Keratinocyte (primary cell): ENCODE measurements at regions not wholly inside any gene's neighbourhood (a gene's known extent, or its start where the extent isn't known, plus 50 kb on each side); places are given as distances from the start of the nearest gene placed in this dataset.

Source experiments
- DNase-seq: peaks from one replicate; pipeline ENCODE4 v3.0.0-alpha.2; 2011; ENCODE audit warnings: low read depth, missing footprints, low spot score
- FAIRE-seq: peaks from 2 replicates; lab custom pipeline; 2011; peaks lifted over from hg19 to GRCh38; lab: Jason Lieb, UNC
- H2AFZ ChIP-seq: 2 replicates; pipeline ENCODE4 v1.6.0; 2012; ENCODE audit warnings: low read length, control low read depth, inconsistent platforms; ENCODE audit not compliant: control insufficient read depth
- H3K27ac ChIP-seq: 2 replicates; pipeline ENCODE4 v1.5.1; 2011; ENCODE audit warnings: low read length; ENCODE audit not compliant: control insufficient read depth, insufficient read depth
- H3K27me3 ChIP-seq: 3 replicates; pipeline ENCODE4 v1.6.0; 2011; ENCODE audit warnings: low read length; ENCODE audit not compliant: control insufficient read depth, insufficient read depth; ENCODE audit errors: extremely low read depth
- H3K36me3 ChIP-seq, 2 experiments: 2 replicates in 1 of 2; 3 replicates in 1 of 2; pipeline ENCODE4 v1.5.1; 2011; ENCODE audit warnings: low read length in 2 of 2, mild to moderate bottlenecking in 1 of 2; ENCODE audit not compliant: control insufficient read depth in 2 of 2, insufficient read depth in 2 of 2; ENCODE audit errors: extremely low read depth in 1 of 2
- H3K4me1 ChIP-seq: 3 replicates; pipeline ENCODE4 v1.5.1; 2011; ENCODE audit warnings: low read length; ENCODE audit not compliant: control insufficient read depth, insufficient read depth; ENCODE audit errors: extremely low read depth
- H3K4me2 ChIP-seq: 3 replicates; pipeline ENCODE4 v1.6.0; 2011; ENCODE audit warnings: low read depth, low read length; ENCODE audit not compliant: control insufficient read depth, insufficient read depth; ENCODE audit errors: extremely low read depth
- H3K4me3 ChIP-seq, 3 experiments: fragments of 200-600 bp in 1 of 3; sonication (generic) in 1 of 3; 2 replicates in 2 of 3; 3 replicates in 1 of 3; pipeline ENCODE4 v1.5.1; 2011 to 2016; ENCODE audit warnings: low read length in 3 of 3, mild to moderate bottlenecking in 3 of 3, control low read depth in 2 of 3, inconsistent platforms in 1 of 3, low read depth in 1 of 3, mixed read lengths in 1 of 3, mixed run types in 1 of 3, moderate library complexity in 1 of 3; ENCODE audit not compliant: control insufficient read depth in 2 of 3, insufficient read depth in 2 of 3; ENCODE audit errors: extremely low read depth in 1 of 3
- H3K79me2 ChIP-seq: 2 replicates; pipeline ENCODE4 v1.6.0; 2012; ENCODE audit warnings: low read length; ENCODE audit not compliant: control insufficient read depth, insufficient read depth
- H3K9ac ChIP-seq: 3 replicates; pipeline ENCODE4 v1.6.0; 2011; ENCODE audit warnings: low read length; ENCODE audit not compliant: control insufficient read depth, insufficient read depth; ENCODE audit errors: extremely low read depth
- H3K9me1 ChIP-seq: 3 replicates; pipeline ENCODE4 v1.6.0; 2011; ENCODE audit warnings: low read length; ENCODE audit not compliant: control insufficient read depth, insufficient read depth; ENCODE audit errors: extremely low read depth
- H3K9me3 ChIP-seq: 2 replicates; pipeline ENCODE4 v1.5.1; 2012; ENCODE audit warnings: low read depth, low read length; ENCODE audit not compliant: control insufficient read depth
- H4K20me1 ChIP-seq: 3 replicates; pipeline ENCODE4 v1.6.0; 2011; ENCODE audit warnings: low read length; ENCODE audit not compliant: control insufficient read depth, insufficient read depth; ENCODE audit errors: extremely low read depth
- EZH2 ChIP-seq: IDR thresholded peaks from one replicate; pipeline ENCODE4 v1.6.1; 2012; ENCODE audit warnings: inconsistent platforms, mild to moderate bottlenecking, low read length, moderate library complexity
- dilution Hi-C: fragments of 300-500 bp; cut with MboI; formaldehyde crosslinking; loops from one replicate; pipeline ENCODE4 v1.7.0; 2020; ENCODE audit warnings: low sequenced_read_pairs; ENCODE audit not compliant: extremely low pct_ligation_motif_present
- TF ChIP-seq, protein P1 (sequence below), 3 experiments: IDR thresholded peaks in 1 of 3; conservative IDR thresholded peaks in 1 of 3; optimal IDR thresholded peaks in 1 of 3; 2 replicates in 2 of 3; 3 replicates in 1 of 3; pipeline versions ENCODE3 to v1.5.1; 2011; ENCODE audit warnings: low read length in 3 of 3, mild to moderate bottlenecking in 3 of 3, moderate library complexity in 2 of 3, control low read depth in 1 of 3, inconsistent platforms in 1 of 3; ENCODE audit not compliant: insufficient read depth in 2 of 3; ENCODE audit errors: extremely low read depth in 1 of 3

- peak overlapping the region; percentile 46 for H3K4me2 ChIP-seq
- dilution Hi-C loops = no loop called here
- FAIRE-seq = peak; percentile 81
These were observed 129.0 kb upstream of the SPRY2 start for GRCh38 chr13:80469853-80470381.

DNA sequence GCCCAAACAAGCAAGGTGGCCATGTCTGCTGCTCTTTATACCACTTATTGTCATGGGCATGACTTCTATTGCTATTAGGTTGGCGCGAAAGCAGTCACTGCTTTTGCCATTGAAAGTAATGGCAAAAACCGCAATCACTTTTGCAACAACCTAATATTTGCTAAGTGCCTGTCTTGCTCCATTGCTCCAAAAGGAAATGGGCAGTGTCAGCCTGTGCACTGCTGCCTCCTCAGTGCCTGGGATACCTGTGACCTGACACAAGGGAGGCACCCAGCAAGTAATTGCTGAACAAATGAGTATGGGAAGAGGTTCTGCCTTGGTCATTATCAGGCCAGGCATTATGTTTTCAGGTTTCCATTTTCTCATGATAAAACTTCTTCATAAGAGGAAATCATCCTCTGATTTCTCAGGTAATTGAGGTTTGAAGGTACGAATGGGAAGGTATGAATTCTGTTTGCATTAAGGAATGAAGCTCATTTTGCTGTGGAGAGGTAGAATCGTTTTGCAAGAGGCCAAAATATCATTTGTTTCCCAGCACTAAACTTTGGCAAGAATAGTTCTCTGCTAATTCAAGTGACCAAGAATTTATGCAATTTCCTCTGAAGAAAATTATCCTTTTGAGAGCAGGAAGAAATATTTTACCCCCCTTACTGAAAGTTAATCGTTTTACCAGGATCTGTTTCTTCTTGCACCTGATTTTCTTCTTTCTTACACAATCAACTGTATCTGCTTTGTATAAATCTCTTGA lies 128.4 kb upstream of the SPRY2 start:
- Histone ChIP-seq H3K4me3 (no peak overlapping the region), H4K20me1 (no peaks in the 10 kb centered on the region), H3K9me1 (no peaks in the 10 kb centered on the region), H3K4me2 (peak overlapping the region; percentile 46), H3K9ac (no peak overlapping the region), H3K27ac (peak overlapping the region; percentile 27), H3K79me2 (no peaks in the 10 kb centered on the region), H2AFZ (no peak overlapping the region), H3K9me3 (no peaks in the 10 kb centered on the region), H3K4me1 (peaks cover 20% of the 10 kb centered on the region), H3K27me3 (no peaks in the 10 kb centered on the region), H3K36me3 (no peaks in the 10 kb centered on the region)
- FAIRE-seq (no peak), DNase-seq (no peak)
- TF ChIP-seq, protein P1, sequence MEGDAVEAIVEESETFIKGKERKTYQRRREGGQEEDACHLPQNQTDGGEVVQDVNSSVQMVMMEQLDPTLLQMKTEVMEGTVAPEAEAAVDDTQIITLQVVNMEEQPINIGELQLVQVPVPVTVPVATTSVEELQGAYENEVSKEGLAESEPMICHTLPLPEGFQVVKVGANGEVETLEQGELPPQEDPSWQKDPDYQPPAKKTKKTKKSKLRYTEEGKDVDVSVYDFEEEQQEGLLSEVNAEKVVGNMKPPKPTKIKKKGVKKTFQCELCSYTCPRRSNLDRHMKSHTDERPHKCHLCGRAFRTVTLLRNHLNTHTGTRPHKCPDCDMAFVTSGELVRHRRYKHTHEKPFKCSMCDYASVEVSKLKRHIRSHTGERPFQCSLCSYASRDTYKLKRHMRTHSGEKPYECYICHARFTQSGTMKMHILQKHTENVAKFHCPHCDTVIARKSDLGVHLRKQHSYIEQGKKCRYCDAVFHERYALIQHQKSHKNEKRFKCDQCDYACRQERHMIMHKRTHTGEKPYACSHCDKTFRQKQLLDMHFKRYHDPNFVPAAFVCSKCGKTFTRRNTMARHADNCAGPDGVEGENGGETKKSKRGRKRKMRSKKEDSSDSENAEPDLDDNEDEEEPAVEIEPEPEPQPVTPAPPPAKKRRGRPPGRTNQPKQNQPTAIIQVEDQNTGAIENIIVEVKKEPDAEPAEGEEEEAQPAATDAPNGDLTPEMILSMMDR (optimal IDR thresholded peaks at IDR 0.05 in 1 of 3, IDR thresholded peaks at IDR 0.05 in 1 of 3, conservative IDR thresholded peaks at IDR 0.05 in 1 of 3; ENCODE audit: extremely low read depth in 1 of 3, insufficient read depth in 2 of 3, low read length in 3 of 3) = no peak
- TF ChIP-seq EZH2 = no peak
- dilution Hi-C loops = no loop called here

More at GRCh38 chr13:80469853-80470381, 129.0 kb upstream of the SPRY2 start:
- Histone ChIP-seq H2AFZ (no peak overlapping the region), H3K27ac (peak overlapping the region; percentile 55), H3K27me3 (no peaks in the 10 kb centered on the region), H3K9ac (no peak overlapping the region), H3K4me1 (peaks cover 20% of the 10 kb centered on the region), H3K79me2 (no peaks in the 10 kb centered on the region), H3K36me3 (no peaks in the 10 kb centered on the region), H4K20me1 (no peaks in the 10 kb centered on the region), H3K9me3 (no peaks in the 10 kb centered on the region), H3K9me1 (no peaks in the 10 kb centered on the region), H3K4me3 (no peak overlapping the region)
- DNase-seq = peak; percentile 5
- TF ChIP-seq, protein P1 (optimal IDR thresholded peaks at IDR 0.05 in 1 of 3, IDR thresholded peaks at IDR 0.05 in 1 of 3, conservative IDR thresholded peaks at IDR 0.05 in 1 of 3; ENCODE audit: extremely low read depth in 1 of 3, insufficient read depth in 2 of 3, low read length in 3 of 3) = no peak
- no peak for TF ChIP-seq EZH2
